GM12878 (cell line): ENCODE measurements at regions not wholly inside any gene's neighbourhood (a gene's known extent, or its start where the extent isn't known, plus 50 kb on each side); places are given as distances from the start of the nearest gene placed in this dataset.

Source experiments
- TF ChIP-seq, protein P1 (sequence below): IDR thresholded peaks from 2 replicates; pipeline ENCODE4 v1.6.1; 2012; ENCODE audit warnings: low read depth, low read length, improper control_type of control experiment
- TF ChIP-seq, protein P2 (sequence below): fragments of 450-650 bp; IDR thresholded peaks from 2 replicates; pipeline ENCODE4 v1.6.1; 2017; ENCODE audit warnings: mild to moderate bottlenecking, moderate library complexity

- TF ChIP-seq, protein P1, sequence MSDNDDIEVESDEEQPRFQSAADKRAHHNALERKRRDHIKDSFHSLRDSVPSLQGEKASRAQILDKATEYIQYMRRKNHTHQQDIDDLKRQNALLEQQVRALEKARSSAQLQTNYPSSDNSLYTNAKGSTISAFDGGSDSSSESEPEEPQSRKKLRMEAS, result no peak
- TF ChIP-seq, protein P2, sequence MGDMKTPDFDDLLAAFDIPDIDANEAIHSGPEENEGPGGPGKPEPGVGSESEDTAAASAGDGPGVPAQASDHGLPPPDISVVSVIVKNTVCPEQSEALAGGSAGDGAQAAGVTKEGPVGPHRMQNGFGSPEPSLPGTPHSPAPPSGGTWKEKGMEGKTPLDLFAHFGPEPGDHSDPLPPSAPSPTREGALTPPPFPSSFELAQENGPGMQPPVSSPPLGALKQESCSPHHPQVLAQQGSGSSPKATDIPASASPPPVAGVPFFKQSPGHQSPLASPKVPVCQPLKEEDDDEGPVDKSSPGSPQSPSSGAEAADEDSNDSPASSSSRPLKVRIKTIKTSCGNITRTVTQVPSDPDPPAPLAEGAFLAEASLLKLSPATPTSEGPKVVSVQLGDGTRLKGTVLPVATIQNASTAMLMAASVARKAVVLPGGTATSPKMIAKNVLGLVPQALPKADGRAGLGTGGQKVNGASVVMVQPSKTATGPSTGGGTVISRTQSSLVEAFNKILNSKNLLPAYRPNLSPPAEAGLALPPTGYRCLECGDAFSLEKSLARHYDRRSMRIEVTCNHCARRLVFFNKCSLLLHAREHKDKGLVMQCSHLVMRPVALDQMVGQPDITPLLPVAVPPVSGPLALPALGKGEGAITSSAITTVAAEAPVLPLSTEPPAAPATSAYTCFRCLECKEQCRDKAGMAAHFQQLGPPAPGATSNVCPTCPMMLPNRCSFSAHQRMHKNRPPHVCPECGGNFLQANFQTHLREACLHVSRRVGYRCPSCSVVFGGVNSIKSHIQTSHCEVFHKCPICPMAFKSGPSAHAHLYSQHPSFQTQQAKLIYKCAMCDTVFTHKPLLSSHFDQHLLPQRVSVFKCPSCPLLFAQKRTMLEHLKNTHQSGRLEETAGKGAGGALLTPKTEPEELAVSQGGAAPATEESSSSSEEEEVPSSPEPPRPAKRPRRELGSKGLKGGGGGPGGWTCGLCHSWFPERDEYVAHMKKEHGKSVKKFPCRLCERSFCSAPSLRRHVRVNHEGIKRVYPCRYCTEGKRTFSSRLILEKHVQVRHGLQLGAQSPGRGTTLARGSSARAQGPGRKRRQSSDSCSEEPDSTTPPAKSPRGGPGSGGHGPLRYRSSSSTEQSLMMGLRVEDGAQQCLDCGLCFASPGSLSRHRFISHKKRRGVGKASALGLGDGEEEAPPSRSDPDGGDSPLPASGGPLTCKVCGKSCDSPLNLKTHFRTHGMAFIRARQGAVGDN, result no peak
- TF ChIP-seq, all 136 proteins: peak for 0
Observed at GRCh38 chrX:143781103-143781502, 60.6 kb upstream of the SPANXN2 start (continued).
